GM21447 (cell line): ENCODE measurements at regions not wholly inside any gene's neighbourhood (a gene's known extent, or its start where the extent isn't known, plus 50 kb on each side); places are given as distances from the start of the nearest gene placed in this dataset.

Experiments
- ATAC-seq: cut with Tn5 transposase; IDR thresholded peaks from one replicate; pipeline ENCODE4 v1.9.1; 2021; ENCODE audit not compliant: unreplicated experiment

DNA sequence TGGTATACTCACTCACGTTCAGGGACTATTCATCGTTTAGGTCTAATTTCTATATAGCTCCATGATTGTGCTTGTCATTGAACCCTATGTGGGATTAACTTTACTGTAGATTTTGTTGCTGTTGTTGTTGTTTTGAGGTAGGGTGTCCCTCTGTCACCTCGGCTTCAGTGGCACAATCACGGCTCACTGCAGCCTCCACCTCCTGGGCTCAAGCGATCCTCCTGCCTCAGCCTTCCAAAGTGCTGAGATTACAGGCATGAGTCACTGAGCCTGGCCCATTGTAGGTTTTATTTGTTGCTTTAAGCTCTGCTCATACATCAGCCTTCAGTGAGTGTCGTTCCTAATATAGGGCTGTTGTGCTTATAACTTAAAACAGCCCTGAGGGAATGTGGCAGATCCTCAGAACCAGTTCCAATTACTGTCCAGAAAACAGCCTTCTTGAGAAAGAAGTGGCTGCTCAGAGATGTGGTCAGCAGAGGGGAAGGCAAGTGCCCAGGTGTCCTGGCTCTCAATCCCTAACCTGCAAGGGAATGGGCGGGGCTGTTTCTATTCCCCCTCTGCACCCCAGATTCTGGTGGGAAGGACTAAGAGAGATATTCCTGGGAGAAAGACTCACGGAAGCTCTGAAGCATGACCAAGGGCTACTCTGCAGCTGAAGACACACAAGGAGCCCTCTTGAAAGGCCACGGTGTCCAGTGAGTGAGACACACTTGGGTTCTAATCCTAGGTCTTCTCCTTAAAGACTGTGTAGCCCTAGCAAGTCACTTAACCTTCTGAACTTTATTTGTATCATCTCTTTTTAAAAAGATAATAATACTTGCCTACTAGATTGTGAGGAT lies 79.6 kb upstream of the LCLAT1 start:
- ATAC-seq = no peak

DNA sequence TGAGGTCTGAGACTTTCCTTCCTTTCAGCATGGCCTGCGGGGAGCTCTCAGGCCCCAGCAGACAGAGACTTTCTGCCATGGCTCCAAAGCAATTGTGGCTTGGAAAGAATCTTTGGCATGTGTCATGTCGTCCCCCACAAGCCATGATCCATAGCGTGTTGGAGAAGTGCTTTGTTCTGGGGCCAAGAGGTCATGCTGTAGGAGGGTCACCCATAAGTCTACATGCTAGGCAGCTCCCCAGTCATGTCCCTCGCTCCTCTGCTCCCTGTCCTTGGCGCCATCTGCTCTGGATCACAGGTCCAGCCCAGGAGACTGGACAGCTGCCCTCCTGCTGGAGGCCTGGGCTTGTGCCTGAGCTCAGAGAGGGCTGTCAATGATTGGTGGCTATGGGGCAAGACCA lies 78.8 kb upstream of the LCLAT1 start:
- no peak for ATAC-seq

DNA sequence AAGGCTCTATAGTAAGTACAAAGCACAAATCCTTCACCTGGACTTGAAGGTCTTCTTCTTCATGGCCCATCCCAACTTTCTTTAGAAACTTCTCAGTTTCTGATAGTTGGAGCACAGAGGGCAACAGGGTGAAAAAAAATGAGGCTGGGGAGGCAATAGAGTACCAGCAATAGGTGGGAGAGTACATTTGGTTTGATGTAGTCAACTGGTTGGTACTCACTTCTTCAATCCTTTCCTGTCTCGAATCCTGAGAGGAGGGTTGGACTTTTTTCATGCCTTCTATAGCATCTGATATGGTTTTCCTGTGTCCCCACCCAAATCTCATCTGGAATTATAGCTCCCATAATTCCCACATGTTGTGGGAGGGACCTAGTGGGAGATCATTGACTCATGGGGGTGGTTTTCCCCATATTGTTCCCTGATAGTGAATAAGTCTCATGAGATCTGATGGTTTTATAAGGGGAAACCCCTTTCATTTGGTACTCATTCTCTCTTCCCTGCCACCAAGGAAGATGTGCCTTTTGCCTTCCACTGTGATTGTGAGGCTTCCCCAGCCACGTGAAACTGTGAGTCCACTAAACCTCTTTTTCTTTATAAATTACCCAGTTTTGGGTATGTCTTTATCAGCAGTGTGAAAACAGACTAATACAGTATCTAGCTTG lies 75.9 kb upstream of the LCLAT1 start:
- no peak for ATAC-seq

DNA sequence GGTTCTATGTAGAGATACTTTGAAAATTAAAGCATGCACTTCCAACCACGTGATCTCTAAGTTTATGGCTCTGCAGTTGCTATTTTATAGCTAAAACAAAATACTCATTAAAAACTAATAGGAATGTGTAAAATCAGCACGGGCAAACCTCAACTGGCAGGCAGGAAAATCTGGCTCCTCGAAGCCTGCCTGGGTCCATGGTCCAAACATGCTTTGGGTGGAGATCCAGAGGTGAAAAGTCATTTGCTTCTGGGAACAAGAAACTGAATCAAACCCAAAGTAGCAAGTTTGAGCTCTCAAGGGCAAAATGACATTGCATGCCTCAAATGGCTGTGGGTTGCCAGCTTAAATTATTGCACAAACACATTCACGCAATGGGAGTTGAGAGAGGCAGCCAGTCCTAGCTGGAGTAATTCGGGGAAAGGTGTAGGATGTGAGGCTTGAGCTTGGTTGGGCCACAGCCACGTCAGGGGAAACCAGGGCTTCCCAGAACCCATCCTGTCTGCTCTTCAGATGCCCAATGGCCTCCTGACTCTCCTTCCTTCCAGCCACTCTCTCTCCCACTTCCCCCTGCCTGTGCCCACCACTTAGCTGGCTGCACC lies 75.2 kb upstream of the LCLAT1 start:
- ATAC-seq = no peak

DNA sequence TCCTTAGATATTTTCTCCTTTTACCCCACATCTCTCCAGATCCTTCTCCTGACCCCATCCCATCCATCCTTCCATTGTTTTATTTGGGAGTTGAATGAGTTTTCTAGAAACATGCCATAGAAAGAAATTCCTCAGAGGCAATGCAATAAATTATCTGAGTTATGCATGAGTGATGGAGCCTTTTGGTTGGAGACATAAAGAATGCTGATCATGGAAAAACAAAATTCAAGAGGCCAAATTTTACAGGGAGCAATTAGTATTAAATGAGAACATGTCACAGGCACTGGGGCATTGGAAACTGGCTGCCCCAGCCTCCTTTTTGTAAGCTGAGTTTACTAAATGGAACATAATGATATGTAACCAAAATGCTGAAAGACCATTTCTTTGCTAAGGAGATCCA lies 74.2 kb upstream of the LCLAT1 start:
- no peak for ATAC-seq

DNA sequence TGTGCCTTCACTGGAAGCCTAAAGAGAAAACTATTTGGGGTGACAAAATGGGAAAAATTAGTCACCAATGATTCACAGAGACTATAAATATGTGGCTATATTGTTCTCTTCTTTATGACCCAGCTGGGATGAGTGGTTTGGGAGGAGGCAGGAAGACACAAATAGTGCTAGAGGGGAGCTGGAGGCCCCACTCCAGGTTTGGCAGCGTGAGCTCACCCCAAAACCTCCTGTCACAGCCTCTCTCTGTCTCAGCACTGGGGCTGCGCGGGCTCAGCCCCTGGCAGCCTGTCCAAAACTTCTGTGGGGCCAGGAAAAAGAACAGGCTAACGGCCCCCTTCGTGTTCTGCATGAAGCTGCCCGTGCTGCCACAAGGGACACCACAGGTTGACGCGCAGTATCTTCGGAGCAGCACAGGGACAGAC lies 73.2 kb upstream of the LCLAT1 start:
- ATAC-seq = no peak

DNA sequence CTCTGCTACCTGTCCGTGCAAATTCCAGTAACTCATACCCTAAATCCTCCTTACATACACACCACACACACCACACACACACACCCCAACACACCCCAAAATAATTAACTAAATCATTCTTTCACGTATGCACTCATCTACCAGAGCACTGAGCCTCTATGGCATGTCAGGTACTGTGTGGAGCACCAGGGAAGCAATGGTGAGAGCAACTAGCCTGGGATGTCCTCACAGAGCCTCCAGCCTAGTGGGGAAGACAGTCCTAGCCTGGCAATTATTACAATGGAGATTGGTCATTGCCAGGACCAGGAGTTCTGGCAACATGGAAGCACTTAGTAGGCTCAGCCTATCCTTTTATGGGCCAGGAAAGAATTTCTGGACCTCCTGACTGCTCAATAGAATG lies 72.7 kb upstream of the LCLAT1 start:
- no peak for ATAC-seq

DNA sequence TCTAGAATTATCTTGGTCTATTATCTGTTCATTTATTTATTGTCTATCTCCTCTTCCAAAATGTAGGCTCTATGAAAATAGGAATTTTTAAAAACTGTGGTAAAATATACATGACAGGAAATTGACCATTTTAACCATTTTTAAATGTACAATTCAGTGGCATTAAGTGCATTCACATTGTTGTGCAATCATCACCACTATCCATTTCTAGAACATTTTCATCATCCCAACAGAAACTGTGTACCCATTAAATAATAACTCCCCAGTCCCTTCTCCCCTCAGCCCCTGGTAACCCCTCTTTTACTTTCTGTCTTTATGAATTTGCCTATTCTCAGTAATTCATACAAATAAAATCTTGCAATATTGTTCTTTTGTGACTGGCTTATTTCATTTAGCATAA lies 71.1 kb upstream of the LCLAT1 start:
- no peak for ATAC-seq

DNA sequence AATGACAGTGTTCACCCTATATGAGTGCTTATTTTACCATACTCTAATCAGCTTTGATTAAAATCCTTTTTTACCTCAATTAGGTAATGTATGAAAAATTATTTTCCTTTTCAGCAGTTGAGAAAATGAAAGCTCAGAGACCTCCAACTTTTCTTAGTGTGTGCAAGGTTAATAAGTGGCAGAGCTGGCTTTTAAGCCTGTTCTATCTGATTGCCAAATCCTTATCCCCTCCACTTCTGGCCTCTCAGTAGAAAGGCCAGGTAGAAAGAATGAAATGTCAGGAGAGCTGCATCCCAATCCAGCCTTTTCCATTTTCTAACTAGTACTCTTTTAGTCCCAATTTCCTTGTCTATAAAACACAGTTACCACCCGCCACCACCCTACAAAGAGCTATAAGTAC lies 67.6 kb upstream of the LCLAT1 start:
- ATAC-seq = no peak

DNA sequence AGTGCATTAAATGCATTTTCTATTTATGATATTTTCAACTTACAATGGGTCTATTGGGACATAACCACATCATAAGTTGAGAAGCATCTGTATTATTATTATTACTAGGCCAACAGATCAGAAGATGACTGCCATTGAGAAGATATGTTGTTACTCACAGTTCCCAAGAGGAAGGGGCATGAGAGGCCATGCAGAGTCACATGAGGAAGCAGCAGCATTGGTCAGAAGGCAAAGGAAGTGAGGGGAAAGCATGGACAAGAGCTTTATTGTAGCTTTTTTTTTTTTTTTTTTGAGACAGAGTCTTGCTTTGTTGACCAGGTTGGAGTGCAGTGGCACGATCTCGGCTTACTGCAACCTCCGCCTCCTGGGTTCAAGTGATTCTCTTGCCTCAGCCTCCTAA lies 66.2 kb upstream of the LCLAT1 start:
- no peak for ATAC-seq

DNA sequence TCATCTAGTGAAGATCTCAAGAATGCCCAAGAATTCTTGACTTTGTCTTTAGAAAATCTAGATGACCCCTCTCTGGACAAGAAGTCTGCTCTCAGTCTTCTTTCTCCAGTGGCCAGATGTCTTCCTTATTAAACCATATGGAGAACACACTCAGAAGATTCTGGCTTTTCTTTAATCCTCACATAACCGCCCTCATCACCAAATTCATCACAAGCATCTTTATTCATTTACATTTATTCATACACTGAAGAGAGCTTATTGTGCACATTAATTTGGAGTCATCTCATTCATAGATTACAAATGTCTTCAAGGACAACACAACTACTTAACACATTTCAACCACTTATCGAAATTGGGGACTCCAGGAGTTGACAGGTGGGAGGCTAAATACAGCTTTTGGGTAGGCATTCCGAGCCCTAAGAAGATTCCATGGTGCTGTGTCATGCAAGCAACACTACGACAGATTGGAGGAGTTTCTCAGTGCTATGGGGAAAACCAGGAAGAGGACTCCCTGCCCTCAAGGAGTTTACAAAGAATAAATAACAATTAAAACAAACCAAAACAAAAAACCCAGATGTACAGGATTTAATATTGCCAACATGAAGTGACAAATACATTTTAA lies 64.8 kb upstream of the LCLAT1 start:
- no peak for ATAC-seq

DNA sequence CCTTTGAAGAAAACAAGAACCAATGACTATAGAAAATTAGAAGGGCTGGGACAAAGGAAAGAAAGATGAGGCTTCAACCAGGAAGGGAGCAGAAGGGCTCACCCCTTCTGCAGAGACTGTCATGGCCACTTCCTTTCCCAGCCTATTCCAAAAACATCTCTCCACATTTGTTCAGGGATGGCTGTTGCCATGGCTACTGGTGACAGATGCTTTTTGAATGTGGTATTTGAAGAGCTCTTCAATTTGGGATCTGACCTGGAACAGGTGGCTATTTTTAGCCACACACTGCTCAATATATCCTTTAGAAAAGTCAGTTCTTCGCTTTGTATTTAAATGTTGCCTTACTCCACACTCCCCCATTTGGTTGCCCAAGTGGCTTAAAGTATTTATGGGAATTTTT lies 64.1 kb upstream of the LCLAT1 start:
- no peak for ATAC-seq

DNA sequence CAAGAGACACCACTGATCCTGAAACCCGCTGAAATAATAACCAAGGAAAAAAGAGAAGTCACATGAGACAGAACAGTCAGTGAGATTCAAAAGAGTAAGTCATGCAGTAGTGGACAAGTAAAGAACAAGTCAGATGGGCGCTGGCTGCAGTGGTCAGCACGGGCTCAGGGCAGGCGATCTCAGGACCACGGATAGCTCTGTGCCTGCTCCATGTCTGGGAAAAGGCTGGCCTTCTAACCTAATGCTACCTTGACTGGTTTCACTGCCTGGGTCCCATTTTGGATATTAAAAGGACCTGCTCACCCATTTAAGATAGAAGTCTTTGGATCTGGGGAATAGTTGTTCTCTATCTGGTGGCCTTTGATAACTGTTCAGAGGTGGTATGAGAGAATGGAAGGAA lies 61.7 kb upstream of the LCLAT1 start:
- no peak for ATAC-seq

DNA sequence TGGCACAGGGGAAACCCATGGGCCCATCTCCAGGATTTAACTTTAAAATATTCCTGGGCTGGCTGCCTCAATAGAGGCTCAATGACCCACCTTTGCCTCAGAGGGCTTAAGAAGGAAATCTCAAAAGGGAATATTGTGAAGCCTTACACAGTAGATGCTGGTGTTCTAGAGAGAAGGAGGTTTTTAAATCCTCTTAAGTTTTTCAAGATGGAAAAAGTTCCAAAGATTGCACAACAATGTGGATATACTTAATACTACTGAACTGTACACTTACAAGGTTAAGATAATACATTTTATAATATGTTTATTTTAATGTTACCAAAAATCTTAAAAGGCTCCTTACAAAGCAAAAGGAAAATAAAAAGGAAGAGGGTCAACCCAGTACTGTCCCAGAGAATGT lies 54.9 kb upstream of the LCLAT1 start:
- no peak for ATAC-seq

DNA sequence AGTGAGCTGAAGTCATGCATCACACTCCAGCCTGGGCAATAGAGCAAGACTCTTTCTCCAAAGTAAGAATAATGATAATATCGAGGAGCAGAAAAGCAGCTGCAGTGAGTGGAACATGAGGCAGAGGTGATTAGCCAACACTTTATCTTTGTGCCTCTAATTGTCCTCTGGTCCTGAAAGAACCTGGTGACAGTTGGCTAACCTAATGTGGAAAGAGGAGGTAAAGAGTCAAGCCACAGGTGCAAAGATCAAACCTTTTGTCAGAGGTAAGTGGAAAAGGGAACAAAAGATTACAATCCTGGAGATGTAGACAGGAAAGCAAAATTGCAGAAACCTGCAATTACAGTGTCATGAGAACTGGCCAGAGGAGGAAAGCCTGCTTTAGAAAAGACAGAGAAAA lies 53.5 kb upstream of the LCLAT1 start:
- ATAC-seq = no peak

DNA sequence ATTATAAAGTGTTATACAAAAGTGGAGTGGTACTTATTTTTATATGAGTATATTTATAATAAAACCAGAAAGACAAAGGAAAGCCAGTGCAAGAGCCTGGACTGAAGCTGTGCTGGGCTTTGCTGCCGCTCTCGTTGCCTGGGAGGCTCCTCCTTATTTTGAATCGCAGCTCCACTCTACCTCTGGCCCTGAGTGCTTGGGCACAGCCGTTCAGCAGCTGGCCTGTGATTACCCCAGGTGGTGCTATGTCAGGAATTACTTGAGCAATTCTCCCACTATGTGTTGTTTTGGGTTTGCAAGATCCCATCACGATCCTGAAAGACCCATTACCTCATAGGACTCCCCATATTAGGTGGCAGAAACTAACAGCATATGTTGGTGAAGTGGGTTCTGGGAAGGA lies 53.0 kb upstream of the LCLAT1 start:
- ATAC-seq = no peak

DNA sequence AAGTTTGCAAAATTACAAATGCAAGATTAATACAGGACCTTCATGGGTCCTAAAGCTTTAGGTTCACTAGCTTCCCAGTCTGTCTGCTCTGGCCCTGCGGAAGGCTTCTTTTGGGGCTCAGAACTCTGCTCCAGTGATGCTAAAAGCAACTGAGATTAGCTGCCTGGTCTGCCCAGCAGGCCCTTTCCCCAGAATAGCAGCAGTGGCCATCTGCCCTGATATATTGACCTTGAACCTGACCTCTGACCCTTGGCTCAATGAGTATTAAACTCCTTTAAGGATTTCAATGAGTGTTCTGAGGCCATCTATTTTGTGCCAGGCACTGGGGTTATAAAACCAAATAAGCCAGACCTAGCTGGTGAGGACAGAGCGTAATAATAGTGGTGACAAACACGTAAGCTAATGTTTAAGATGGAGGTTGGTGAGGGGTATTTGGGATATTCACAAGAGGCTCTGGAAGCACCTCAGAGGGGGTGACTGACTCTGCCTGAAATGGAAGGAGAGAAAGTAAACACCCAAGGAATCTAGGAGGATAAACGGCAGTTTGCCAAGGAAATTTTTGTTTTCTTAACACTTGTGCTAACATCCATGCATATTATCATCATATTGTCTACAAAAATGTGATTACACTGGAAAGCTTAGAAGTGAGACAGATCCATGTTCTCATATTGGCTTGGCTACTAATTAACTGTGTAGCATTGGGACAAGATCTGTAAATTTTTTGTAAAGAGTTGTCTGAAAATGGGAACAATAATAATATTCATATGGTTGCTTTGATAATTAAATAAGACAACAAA lies 50.4 kb upstream of the LCLAT1 start:
- ATAC-seq = no peak
